Testis (tissue), 2 donors: ENCODE measurements at regions not wholly inside any gene's neighbourhood (a gene's known extent, or its start where the extent isn't known, plus 50 kb on each side); places are given as distances from the start of the nearest gene placed in this dataset.

ENCODE experiments used
- CTCF ChIP-seq, 3 experiments: fragments of 450-650 bp in 2 of 3; fragments of 200-600 bp in 1 of 3; sonication (generic) in 1 of 3; IDR thresholded peaks; one replicate each; pipeline ENCODE4 v1.5.1; 2016 to 2019; ENCODE audit warnings: antibody characterized with exemption in 3 of 3, mild to moderate bottlenecking in 2 of 3, moderate library complexity in 1 of 3
- POLR2A ChIP-seq: fragments of 450-650 bp; IDR thresholded peaks from one replicate; pipeline ENCODE4 v1.6.1; 2017; ENCODE audit warnings: antibody characterized with exemption, mild to moderate bottlenecking, moderate library complexity

GRCh38 chr2:103986001-103986400 is 867.9 kb upstream of the POU3F3 start:
- no peak for TF ChIP-seq CTCF (IDR thresholded peaks at IDR 0.05)
- no peak for TF ChIP-seq POLR2A
